HG03469 (cell line): ENCODE measurements at regions not wholly inside any gene's neighbourhood (a gene's known extent, or its start where the extent isn't known, plus 50 kb on each side); places are given as distances from the start of the nearest gene placed in this dataset.
"Not testable (repeated sequence)": the region's sequence is repeated elsewhere in the genome, so short reads cannot be mapped to it uniquely, and the experiment has no call there.

ENCODE experiments used
- ATAC-seq: cut with Tn5 transposase; IDR thresholded peaks from one replicate; pipeline ENCODE4 v1.9.1; 2021; ENCODE audit warnings: mild to moderate bottlenecking, moderate library complexity, moderate number of reproducible peaks; ENCODE audit not compliant: unreplicated experiment

GRCh38 chr3:72271216-72271615 is 486.3 kb upstream of the PROK2 start:
- ATAC-seq, result no peak

DNA sequence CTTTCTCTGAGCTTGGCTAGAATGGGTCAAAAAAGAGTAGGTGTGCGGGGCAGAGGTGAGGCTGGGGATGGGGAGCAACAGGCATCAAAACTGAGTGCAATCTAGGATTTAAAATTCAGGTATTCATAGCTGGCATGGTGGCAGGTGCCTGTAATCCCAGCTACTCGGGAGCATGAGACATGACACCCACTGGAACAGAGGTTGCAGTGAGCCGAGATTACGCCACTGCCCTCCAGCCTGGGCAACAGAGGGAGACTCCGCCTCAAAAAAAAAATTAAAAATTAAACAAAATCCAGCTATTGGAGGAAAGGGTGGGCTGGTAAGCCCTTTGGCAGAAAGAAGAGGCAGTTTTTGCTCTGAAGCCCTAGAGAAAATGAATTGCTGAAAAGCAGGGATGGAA is 485.8 kb upstream of the PROK2 start:
- no peak for ATAC-seq

DNA sequence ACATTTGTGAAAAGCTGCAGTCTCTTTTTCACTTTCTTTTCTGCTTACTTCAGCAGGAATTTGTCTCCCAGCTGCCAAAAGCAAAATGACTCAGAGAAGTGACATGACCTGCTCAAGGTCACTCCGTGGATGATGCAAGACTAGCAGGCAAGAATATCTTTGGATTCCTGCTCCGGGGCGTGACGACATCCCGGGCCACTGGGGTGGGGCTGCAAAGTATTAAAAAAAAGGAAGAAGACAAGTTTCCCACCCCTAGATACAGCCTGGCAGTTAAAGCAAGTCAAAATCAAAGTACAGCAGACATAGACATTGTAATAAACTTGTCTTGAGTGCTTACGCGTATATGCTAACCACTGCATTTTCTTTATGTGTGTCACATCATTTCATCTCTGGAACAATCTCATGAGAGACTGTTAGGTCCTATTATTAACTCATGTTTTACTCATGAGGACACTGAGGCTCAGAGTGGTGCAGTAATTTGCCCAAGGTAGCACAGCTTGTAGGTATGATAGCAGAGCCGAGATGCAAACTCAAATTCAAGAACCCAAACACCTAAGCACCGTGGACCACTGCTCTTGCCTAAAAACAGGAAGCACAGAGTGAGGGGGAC is 485.2 kb upstream of the PROK2 start:
- no peak for ATAC-seq

DNA sequence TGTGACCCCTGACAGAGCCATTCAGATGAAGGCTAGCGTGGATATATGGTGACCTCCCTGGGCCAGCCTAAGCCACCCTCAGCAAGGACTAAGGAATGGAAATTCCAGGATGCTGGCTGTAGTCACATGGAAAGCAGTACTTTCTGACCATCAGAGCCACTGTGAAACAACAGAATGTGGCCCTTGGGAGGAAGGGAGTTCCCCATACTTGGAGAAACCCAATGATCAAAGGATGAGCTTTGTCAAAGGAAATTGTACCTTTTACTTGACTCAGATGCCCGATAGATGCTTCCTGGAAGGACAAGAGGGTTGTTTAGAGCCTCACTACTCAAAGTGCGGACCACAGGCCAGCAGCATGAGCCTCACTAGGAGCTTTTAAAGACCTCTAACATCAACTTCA is 484.5 kb upstream of the PROK2 start:
- ATAC-seq, result no peak

DNA sequence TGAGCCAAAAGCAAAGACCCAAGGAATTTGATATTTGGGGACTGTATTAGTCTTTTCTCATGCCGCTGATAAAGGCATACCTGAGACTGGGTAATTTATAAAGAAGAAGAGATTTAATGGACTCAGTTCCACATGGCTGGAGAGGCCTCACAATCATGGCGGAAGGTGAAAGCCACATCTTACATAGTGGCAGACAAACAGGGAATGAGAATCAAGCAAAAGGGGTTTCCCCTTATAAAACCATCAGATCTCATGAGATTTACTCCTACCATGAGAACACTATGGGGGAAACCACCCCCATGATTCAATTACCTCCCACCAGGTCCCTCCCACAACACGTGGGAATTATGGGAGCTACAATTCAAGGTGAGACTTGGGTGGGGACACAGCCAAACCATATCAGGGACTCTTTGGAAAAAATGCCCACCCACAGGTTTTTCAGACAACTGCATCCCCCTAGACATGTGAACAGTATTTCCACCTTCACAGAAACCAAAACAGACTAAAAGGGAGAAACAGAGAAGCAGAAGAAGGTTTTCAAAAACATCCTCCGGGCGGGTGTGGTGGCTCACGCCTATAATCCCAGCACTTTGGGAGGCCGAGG is 482.1 kb upstream of the PROK2 start:
- not testable (repeated sequence) for ATAC-seq

DNA sequence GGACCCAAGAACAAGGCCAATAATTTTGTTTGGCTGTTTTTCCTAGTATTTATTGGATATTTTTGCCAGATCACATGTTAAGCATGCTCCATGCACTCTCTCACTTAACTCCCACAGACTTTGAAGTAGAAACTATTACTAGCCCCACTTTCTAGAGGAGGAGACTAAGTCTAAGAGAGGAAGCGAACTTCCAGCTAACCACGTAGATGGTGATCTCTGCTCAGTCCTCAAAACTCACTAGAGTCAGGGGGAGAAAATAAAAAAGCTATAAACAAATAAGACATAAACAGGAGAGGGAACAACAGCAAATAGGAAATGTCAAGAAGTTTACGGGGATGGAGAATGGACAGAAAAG is 481.0 kb upstream of the PROK2 start:
- ATAC-seq, result no peak

DNA sequence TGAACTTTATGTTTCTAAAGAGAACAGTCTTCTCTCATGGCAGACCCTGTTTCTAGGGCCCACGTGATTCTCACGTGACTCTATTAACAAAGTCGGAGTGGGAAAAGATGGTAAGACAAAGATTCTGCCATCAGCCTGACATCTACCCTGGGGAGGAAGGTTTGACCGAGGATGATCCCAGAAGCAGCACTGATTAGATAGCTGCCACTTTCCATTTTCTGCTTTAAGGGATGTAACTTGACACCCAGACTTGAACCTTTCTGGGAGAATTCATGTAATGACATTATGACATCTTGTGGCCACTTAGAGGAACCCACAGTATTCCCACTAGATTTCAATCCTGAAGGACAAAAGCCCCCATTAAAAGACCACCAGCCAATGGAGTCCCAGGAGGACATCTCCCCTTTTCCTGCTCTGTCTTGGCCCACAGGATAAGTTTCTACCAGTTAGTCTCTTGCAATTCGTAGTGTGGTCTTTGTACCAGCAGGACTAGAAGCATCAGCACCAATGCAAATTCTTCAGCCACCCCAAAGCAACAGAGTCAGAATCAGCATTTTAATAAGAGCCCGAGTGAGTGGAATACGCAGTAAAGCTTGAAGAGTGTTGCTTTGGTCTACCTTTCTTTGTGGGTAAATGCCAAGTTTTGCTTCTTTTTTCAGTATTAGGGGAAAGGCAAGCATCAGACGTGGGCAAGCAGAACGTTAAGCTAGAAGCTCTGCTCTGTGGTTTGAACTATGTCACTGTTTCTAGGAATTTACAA is 480.5 kb upstream of the PROK2 start:
- no peak for ATAC-seq

- ATAC-seq, result no peak
These were observed 478.5 kb upstream of the PROK2 start for GRCh38 chr3:72263223-72263990.

DNA sequence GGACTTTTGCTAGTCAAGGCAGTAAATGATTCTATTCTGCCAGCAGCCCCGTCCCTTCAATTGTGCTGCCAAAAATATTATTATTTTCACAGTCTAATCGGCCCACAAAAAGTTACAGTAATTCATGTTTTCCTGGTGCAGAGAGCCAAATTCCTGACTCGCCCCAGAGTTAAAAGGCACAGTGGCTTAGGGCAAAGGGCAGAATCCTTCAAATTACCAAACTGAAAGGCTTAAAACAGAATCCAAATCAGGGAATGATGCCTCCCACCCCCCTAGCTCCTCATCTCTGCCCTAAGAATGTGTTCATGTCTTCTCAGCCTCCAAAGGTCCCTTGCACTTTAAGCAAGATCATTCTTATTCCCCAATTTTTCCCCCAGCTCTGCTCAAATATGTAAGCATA is 477.8 kb upstream of the PROK2 start:
- ATAC-seq, result no peak

DNA sequence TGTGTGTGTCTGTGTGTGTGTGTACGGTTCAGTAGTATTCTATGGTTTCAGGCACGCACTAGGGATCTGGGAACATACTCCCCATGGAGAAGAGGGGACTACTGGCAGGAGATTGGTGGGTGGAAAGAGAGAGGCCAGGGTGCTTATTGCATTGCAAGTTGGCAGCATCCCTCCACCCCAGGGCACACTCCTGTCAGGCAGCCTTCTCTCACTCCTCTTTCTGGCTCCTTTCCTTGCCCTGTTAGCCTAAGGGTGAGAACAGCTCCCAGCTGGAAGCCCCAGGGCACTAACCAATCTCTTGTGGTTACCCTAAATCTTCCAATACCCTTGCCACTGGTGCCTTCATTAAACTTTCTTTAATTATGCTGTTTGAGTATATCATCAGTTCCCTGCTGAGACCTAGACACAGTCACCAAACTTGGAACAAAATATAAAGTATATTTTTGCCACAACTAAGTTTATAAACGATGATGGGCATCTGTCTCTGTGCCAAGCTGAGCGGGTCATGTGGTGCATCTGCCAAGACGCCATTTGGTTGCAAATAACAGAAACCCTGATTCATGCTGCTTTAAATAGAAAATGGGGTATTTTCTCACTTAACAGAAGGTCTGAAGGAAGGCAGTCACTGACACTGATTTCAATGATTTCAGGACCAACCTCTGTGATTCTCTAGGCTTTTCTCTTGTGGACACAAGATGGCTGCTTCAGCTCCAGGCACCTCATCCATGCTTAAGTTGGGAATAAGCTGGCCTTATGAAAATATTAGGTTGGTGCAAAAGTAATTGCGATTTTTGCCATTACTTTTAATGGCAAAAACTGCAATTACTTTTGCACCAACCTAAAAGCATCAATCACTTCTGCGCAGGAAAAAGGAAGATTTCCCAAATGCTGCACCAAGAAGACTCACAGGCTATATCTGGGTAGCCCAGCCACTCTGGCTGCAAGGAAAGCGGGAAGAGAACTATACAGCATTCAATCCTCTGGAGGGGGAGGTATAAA is 476.9 kb upstream of the PROK2 start:
- ATAC-seq, result no peak

GRCh38 chr3:72260588-72260910 is 475.6 kb upstream of the PROK2 start:
- ATAC-seq, result no peak

DNA sequence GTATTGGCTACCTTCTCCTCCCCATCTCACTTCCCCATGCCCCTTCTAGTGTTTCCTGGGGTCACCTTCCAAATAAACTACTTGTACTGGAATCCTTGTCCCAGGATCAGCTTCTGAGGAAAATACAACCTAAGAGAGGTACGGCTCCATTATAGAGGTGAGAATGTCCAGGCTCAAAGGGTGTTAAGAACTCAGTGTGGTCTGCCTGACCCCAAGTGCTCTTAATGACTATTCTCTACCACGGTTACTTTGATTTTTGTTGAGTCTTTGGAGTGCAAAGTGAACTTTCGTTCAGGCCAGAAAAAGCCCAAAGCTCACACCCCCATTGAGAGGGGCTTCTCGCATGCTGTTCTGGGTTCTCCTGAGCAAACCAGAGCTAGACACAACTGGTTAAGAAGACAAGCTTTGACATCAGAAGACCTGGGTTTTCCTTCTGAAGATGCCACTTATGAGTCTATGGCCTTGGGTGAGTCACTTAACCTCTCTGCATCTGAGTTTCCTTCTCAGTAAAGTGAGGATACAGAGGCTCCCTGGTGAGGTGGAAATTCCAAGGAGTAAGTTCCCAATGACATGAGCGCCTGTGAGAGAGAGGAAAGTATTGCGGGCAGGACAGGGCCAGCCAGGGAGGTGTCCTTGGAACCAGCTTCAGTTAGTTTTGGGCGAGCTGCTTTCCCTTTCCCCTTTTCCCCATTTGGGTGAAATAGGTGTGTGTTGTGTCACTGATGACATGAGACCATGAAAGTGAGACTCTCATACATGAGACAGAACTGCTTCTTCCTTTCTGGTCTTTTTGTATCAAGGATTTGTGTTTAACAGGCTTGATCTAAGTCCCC is 475.0 kb upstream of the PROK2 start:
- no peak for ATAC-seq

GRCh38 chr3:72258361-72259141 is 473.6 kb upstream of the PROK2 start:
- ATAC-seq, result no peak

- ATAC-seq, result no peak
These were observed 472.8 kb upstream of the PROK2 start for GRCh38 chr3:72257738-72258137.

DNA sequence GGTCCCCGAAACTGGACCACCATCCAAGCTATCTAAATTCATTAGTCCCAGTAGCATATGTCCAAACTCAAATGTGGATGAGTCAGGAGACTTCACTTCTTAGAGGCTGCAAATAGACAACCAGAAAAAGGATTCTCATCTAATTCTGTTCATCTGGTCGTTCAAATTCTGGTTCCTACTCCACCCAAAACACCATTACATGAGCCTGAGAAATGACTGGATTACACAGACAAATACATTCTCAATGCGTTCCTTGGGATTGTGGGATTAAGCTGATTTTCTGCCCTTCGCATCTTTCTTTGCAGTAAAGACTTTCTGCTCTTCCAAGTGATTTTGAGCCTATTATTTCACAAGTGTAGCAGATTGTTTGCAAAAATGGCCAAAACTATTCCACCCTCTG is 472.3 kb upstream of the PROK2 start:
- no peak for ATAC-seq

DNA sequence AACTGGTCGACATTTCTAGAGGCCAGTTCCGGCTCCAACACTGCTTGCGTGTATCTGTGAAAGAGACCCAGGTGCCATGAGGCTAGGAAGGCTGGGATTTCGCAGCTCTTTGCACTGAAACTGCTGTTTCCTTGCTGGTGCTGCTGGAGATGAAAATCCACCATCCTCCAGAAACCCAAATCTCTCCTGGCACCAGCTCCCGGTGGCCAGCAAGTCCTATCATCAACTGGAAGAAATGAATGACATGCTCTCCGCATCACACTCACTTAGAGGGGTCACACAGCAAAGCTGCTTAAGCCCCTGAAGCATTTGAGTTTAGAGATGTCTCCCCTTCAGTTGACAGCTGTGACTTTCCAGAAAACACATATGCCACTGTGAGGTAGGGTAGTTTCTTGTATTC is 471.8 kb upstream of the PROK2 start:
- no peak for ATAC-seq

- no peak for ATAC-seq
These were observed 471.0 kb upstream of the PROK2 start for GRCh38 chr3:72255791-72256559.

DNA sequence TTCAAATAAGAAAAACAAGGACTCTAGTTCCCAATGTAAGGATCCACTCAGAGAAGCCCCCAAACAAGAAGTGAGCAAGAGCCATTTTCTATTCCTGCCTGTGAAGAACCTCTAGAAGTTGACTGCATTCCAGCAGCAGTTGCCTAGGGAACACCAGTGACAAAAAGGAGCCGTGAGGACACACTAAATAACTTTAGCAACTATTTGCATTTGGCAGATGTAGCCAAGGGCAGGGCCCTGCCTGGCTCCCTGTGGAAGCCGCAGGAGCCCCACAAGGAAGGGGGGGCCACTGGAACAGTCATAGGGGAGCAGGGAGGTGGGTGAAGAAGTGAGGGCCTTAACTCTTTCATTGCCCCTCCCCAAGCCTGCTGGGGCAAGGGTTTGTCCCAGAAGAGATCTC is 470.2 kb upstream of the PROK2 start:
- ATAC-seq, result no peak
